Neural cell (in vitro differentiated cells): ENCODE measurements at regions not wholly inside any gene's neighbourhood (a gene's known extent, or its start where the extent isn't known, plus 50 kb on each side); places are given as distances from the start of the nearest gene placed in this dataset.

ENCODE experiments used
- EZH2 ChIP-seq: fragments of 200-600, 300-800 bp; shearing (Covaris generic), sonication (generic); IDR thresholded peaks from 2 replicates; pipeline ENCODE4 v1.6.1; 2014; ENCODE audit warnings: antibody characterized with exemption, low read length, borderline replicate concordance, mild to moderate bottlenecking; ENCODE audit not compliant: insufficient read depth, poor library complexity, severe bottlenecking
- POLR2AphosphoS5 ChIP-seq: IDR thresholded peaks from 2 replicates; pipeline ENCODE4 v1.6.1; 2012
- RAD21 ChIP-seq: fragments of 450-650 bp; conservative IDR thresholded peaks from 2 replicates; pipeline ENCODE4 v1.6.1; 2014; ENCODE audit warnings: antibody characterized with exemption, mild to moderate bottlenecking, moderate library complexity
- REST ChIP-seq: IDR thresholded peaks from 2 replicates; pipeline ENCODE4 v1.6.1; 2012; ENCODE audit warnings: borderline replicate concordance
- TF ChIP-seq, protein P1 (sequence below): fragments of 450-650 bp; IDR thresholded peaks from 2 replicates; pipeline ENCODE4 v1.5.1; 2014; ENCODE audit warnings: antibody characterized with exemption, mild to moderate bottlenecking, moderate library complexity; ENCODE audit not compliant: poor library complexity, severe bottlenecking

GRCh38 chr3:31050296-31050695 lies 155.8 kb upstream of the GADL1 start:
- TF ChIP-seq RAD21 (no peak), REST (no peak), POLR2AphosphoS5 (no peak), EZH2 (no peak)
- TF ChIP-seq, protein P1, sequence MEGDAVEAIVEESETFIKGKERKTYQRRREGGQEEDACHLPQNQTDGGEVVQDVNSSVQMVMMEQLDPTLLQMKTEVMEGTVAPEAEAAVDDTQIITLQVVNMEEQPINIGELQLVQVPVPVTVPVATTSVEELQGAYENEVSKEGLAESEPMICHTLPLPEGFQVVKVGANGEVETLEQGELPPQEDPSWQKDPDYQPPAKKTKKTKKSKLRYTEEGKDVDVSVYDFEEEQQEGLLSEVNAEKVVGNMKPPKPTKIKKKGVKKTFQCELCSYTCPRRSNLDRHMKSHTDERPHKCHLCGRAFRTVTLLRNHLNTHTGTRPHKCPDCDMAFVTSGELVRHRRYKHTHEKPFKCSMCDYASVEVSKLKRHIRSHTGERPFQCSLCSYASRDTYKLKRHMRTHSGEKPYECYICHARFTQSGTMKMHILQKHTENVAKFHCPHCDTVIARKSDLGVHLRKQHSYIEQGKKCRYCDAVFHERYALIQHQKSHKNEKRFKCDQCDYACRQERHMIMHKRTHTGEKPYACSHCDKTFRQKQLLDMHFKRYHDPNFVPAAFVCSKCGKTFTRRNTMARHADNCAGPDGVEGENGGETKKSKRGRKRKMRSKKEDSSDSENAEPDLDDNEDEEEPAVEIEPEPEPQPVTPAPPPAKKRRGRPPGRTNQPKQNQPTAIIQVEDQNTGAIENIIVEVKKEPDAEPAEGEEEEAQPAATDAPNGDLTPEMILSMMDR = no peak
